ENCODE measurements at regions not wholly inside any gene's neighbourhood (a gene's known extent, or its start where the extent isn't known, plus 50 kb on each side); places are given as distances from the start of the nearest gene placed in this dataset.

DNA sequence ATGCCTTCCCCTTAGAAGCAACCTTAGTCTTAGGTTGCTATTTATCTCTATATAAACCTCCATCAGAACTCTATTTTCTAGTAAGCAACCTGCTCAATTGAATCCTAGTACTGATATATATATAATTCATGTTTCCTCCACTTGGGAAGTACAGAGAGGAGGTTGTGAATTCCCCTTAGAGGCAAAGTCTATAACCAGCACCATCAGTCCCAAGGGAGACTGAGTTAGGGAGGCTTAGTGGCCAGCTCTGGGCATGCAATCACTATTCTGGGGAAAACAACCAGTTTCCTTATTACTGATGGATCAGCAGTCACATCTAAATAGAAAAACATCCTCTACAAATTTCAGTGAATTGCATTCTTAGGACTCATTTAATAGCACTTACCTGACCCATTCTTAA is 489.1 kb downstream of the RMST start (continued):
- TF ChIP-seq, protein P1, sequence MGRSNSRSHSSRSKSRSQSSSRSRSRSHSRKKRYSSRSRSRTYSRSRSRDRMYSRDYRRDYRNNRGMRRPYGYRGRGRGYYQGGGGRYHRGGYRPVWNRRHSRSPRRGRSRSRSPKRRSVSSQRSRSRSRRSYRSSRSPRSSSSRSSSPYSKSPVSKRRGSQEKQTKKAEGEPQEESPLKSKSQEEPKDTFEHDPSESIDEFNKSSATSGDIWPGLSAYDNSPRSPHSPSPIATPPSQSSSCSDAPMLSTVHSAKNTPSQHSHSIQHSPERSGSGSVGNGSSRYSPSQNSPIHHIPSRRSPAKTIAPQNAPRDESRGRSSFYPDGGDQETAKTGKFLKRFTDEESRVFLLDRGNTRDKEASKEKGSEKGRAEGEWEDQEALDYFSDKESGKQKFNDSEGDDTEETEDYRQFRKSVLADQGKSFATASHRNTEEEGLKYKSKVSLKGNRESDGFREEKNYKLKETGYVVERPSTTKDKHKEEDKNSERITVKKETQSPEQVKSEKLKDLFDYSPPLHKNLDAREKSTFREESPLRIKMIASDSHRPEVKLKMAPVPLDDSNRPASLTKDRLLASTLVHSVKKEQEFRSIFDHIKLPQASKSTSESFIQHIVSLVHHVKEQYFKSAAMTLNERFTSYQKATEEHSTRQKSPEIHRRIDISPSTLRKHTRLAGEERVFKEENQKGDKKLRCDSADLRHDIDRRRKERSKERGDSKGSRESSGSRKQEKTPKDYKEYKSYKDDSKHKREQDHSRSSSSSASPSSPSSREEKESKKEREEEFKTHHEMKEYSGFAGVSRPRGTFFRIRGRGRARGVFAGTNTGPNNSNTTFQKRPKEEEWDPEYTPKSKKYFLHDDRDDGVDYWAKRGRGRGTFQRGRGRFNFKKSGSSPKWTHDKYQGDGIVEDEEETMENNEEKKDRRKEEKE (IDR thresholded peaks at IDR 0.05): no peak
- TF ChIP-seq, protein P2, sequence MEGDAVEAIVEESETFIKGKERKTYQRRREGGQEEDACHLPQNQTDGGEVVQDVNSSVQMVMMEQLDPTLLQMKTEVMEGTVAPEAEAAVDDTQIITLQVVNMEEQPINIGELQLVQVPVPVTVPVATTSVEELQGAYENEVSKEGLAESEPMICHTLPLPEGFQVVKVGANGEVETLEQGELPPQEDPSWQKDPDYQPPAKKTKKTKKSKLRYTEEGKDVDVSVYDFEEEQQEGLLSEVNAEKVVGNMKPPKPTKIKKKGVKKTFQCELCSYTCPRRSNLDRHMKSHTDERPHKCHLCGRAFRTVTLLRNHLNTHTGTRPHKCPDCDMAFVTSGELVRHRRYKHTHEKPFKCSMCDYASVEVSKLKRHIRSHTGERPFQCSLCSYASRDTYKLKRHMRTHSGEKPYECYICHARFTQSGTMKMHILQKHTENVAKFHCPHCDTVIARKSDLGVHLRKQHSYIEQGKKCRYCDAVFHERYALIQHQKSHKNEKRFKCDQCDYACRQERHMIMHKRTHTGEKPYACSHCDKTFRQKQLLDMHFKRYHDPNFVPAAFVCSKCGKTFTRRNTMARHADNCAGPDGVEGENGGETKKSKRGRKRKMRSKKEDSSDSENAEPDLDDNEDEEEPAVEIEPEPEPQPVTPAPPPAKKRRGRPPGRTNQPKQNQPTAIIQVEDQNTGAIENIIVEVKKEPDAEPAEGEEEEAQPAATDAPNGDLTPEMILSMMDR (IDR thresholded peaks at IDR 0.05 in 2 of 3, conservative IDR thresholded peaks at IDR 0.05 in 1 of 3; ENCODE audit: control insufficient read depth in 2 of 3, extremely low read depth in 1 of 3, insufficient read depth in 1 of 3, low read depth in 3 of 3, low read length in 3 of 3): no peak
- no peak for TF ChIP-seq BCL3 (IDR thresholded peaks at IDR 0.05; ENCODE audit: borderline replicate concordance, insufficient read depth, low read depth, low read length, poor library complexity, severe bottlenecking)
- no peak for TF ChIP-seq PML (IDR thresholded peaks at IDR 0.05; ENCODE audit: low read length)
- TF ChIP-seq MEF2A (IDR thresholded peaks at IDR 0.05; ENCODE audit: insufficient read depth, low read depth, low read length): no peak

DNA sequence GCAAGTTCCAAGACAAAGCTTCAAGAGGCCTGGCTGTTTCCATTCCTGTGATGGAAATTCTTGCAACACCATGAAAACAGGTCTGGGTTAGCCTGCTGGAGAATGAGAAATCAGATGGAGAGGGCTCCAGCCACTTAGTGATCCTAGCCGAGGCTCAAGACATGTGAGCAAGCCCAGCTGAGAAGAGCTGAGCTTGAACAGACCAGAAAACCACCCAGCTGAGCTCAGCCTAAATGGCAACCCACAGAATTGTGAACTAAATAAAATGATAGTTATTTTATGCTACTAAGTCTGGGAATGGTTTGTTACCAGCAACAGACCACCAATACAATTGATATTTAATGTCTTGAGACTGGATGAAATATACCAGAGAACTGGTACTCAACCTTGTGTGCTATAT is 494.5 kb downstream of the RMST start:
- ChIA-PET RAD21 (ENCODE audit: unreplicated experiment) (interaction anchor here (1.2 kb wide), 1 partner anchor 419 kb away, joined by 3 read pairs; no protein-coding TSS in a partner anchor), SMC1A (ENCODE audit: uncharacterized antibody, unreplicated experiment) (no interaction called here), CTCF (interaction anchor here (0.7 to 1.1 kb wide), 2 partner anchors 11 to 199 kb away, joined by 3 to 4 read pairs; no protein-coding TSS in a partner anchor), POLR2A (no interaction called here)
- Histone ChIP-seq H3K4me2 (ENCODE audit: control insufficient read depth, insufficient read depth) (no peak overlapping the region), H3K9me3 (replicated peaks; ENCODE audit: control insufficient read depth, insufficient read depth, low read length) (no peaks in the 10 kb centered on the region), H3K36me3 (ENCODE audit: control insufficient read depth in 2 of 2, insufficient read depth in 2 of 2, low read length in 1 of 2) (no peaks in the 10 kb centered on the region), H4K20me1 (ENCODE audit: control insufficient read depth, insufficient read depth) (no peaks in the 10 kb centered on the region), H3K79me2 (ENCODE audit: control insufficient read depth, insufficient read depth, low read length) (no peaks in the 10 kb centered on the region), H2AFZ (ENCODE audit: control insufficient read depth, low read depth, low read length) (no peak overlapping the region), H3K9ac (ENCODE audit: control insufficient read depth, insufficient read depth, low read length) (no peak overlapping the region), H3K27me3 (replicated peaks in 1 of 2; ENCODE audit: control insufficient read depth in 2 of 2, insufficient read depth in 2 of 2, low read length in 1 of 2) (no peaks in the 10 kb centered on the region), H3K4me1 (ENCODE audit: control insufficient read depth, insufficient read depth, low read length) (no peaks in the 10 kb centered on the region), H3K4me3 (no peak overlapping the region), H3K27ac (ENCODE audit: control insufficient read depth, insufficient read depth) (no peak overlapping the region)
- FAIRE-seq: no peak
- ATAC-seq: no peak
- 25% methylated on average over 1 of the region's 1 CpG for WGBS (ENCODE audit: insufficient coverage, insufficient replicate concordance, low lambda C conversion rate, missing lambda C conversion rate)
- no peak for DNase-seq (ENCODE audit: low read depth, low spot score)
- intact Hi-C loops (cut with micrococcal nuclease; ENCODE audit: unreplicated experiment): no loop called here
- BruUV-seq (replicated peaks): no TSS peak
- in situ Hi-C loops (cut with MboI): loop anchor here (10.0 to 25.0 kb wide), 2 partner anchors 962 to 1370 kb away; no protein-coding TSS in a partner anchor
- TF ChIP-seq NFXL1 (IDR thresholded peaks at IDR 0.05; ENCODE audit: borderline replicate concordance) (no peak), ESRRA (IDR thresholded peaks at IDR 0.05; ENCODE audit: low read length) (no peak), IRF5 (IDR thresholded peaks at IDR 0.05; ENCODE audit: borderline replicate concordance) (no peak), REST (IDR thresholded peaks at IDR 0.05; ENCODE audit: low read depth, low read length) (no peak), EED (IDR thresholded peaks at IDR 0.05; ENCODE audit: low read depth) (no peak), YBX1 (IDR thresholded peaks at IDR 0.05) (no peak), TCF12 (IDR thresholded peaks at IDR 0.05; ENCODE audit: low read depth, low read length) (no peak)
